ENCODE measurements at regions not wholly inside any gene's neighbourhood (a gene's known extent, or its start where the extent isn't known, plus 50 kb on each side); places are given as distances from the start of the nearest gene placed in this dataset.

- Histone ChIP-seq H3K9me3 (no peaks in the 10 kb centered on the region), H3K4me3 (no peak overlapping the region), H3K36me3 (no peaks in the 10 kb centered on the region), H3K4me1 (no peaks in the 10 kb centered on the region), H3K27ac (no peak overlapping the region), H3K27me3 (peaks cover 0 to 85% (median 0%) of the 10 kb centered on the region in 4 donors)
- WGBS, 2 donors: 66 to 71% methylated on average over 5 of the region's 5 CpGs
- TF ChIP-seq POLR2A (IDR thresholded peaks at IDR 0.05): no peak
- TF ChIP-seq CTCF (IDR thresholded peaks at IDR 0.05): no peak
- no peak for DNase-seq
- intact Hi-C loops (cut with DNase I): loop anchor here (10.0 kb wide), 1 partner anchor 526 kb away; the partner anchor contains the start of gene GRIN2A
These were observed 523.6 kb downstream of the GRIN2A start for GRCh38 chr16:9658586-9658985.

GRCh38 chr16:9660898-9661297 lies 521.3 kb downstream of the GRIN2A start:
- TF ChIP-seq POLR2A (IDR thresholded peaks at IDR 0.05) (no peak), CTCF (IDR thresholded peaks at IDR 0.05) (no peak)
- peaks cover 0 to 83% (median 0%) of the 10 kb centered on the region in 4 donors for H3K27me3 ChIP-seq
- intact Hi-C loops (cut with DNase I): no loop called here

GRCh38 chr16:9661336-9662017 lies 520.8 kb downstream of the GRIN2A start:
- Histone ChIP-seq H3K9me3 (peaks cover 0 to 12% (median 0%) of the 10 kb centered on the region in 3 donors), H3K27me3 (peaks cover 0 to 80% (median 0%) of the 10 kb centered on the region in 4 donors)
- intact Hi-C loops (cut with DNase I): no loop called here

More at GRCh38 chr16:9660898-9661297, 521.3 kb downstream of the GRIN2A start:
- H3K27ac ChIP-seq: no peak overlapping the region
- DNase-seq: no peak
- no peak overlapping the region for H3K4me3 ChIP-seq
- H3K4me1 ChIP-seq: peaks cover 0 to 2% (median 0%) of the 10 kb centered on the region in 3 donors
- 40 to 55% methylated on average over 6 of the region's 6 CpGs for WGBS, 2 donors
- H3K9me3 ChIP-seq: peaks cover 0 to 12% (median 0%) of the 10 kb centered on the region in 3 donors
- H3K36me3 ChIP-seq: no peaks in the 10 kb centered on the region

GRCh38 chr16:9663588-9663987 lies 518.6 kb downstream of the GRIN2A start:
- no peak for DNase-seq
- no peak overlapping the region for H3K27ac ChIP-seq
- peaks cover 0 to 5% (median 0%) of the 10 kb centered on the region in 3 donors for H3K4me1 ChIP-seq
- TF ChIP-seq POLR2A (IDR thresholded peaks at IDR 0.05) (no peak), CTCF (IDR thresholded peaks at IDR 0.05) (no peak)
- no peaks in the 10 kb centered on the region for H3K36me3 ChIP-seq
- no peak overlapping the region for H3K4me3 ChIP-seq
- H3K27me3 ChIP-seq: peaks cover 0 to 76% (median 0%) of the 10 kb centered on the region in 4 donors
- peaks cover 0 to 12% (median 0%) of the 10 kb centered on the region in 3 donors for H3K9me3 ChIP-seq
- intact Hi-C loops (cut with DNase I): no loop called here
- WGBS, 2 donors: 95 to 100% methylated on average over 1 to 2 of the region's 2 CpGs

More at GRCh38 chr16:9661336-9662017, 520.8 kb downstream of the GRIN2A start:
- 27 to 47% methylated on average over 8 to 10 of the region's 10 CpGs for WGBS, 2 donors
- H3K27ac ChIP-seq: no peak overlapping the region
- H3K4me1 ChIP-seq: peaks cover 0 to 5% (median 0%) of the 10 kb centered on the region in 3 donors
- TF ChIP-seq POLR2A (IDR thresholded peaks at IDR 0.05) (no peak), CTCF (IDR thresholded peaks at IDR 0.05) (no peak)
- no peak for DNase-seq
- no peaks in the 10 kb centered on the region for H3K36me3 ChIP-seq
- H3K4me3 ChIP-seq: no peak overlapping the region

- Histone ChIP-seq H3K27me3 (peaks cover 0 to 65% (median 0%) of the 10 kb centered on the region in 4 donors), H3K36me3 (no peaks in the 10 kb centered on the region), H3K27ac (no peak overlapping the region), H3K4me1 (peaks cover 0 to 5% (median 0%) of the 10 kb centered on the region in 3 donors), H3K4me3 (no peak overlapping the region), H3K9me3 (peaks cover 0 to 12% (median 0%) of the 10 kb centered on the region in 3 donors)
- no peak for DNase-seq
- TF ChIP-seq POLR2A (IDR thresholded peaks at IDR 0.05) (no peak), CTCF (IDR thresholded peaks at IDR 0.05) (no peak)
- intact Hi-C loops (cut with DNase I): no loop called here
- WGBS, 2 donors: 28 to 49% methylated on average over 4 to 5 of the region's 5 CpGs
These were observed 516.4 kb downstream of the GRIN2A start for GRCh38 chr16:9665851-9666271.
